ENCODE measurements at regions not wholly inside any gene's neighbourhood (a gene's known extent, or its start where the extent isn't known, plus 50 kb on each side); places are given as distances from the start of the nearest gene placed in this dataset.
"Not testable (repeated sequence)": the region's sequence is repeated elsewhere in the genome, so short reads cannot be mapped to it uniquely, and the experiment has no call there.

- Histone ChIP-seq H3K36me3 (no peaks in the 10 kb centered on the region), H3K27ac (no peak overlapping the region), H3K4me3 (no peak overlapping the region), H3K9me3 (peaks cover 0 to 25% (median 20%) of the 10 kb centered on the region in 4 donors), H3K4me1 (no peaks in the 10 kb centered on the region), H3K27me3 (no peaks in the 10 kb centered on the region)
- intact Hi-C loops (cut with DNase I; ENCODE audit: low total_unique reads), result no loop called here
- no peak for DNase-seq
- TF ChIP-seq POLR2AphosphoS5 (IDR thresholded peaks at IDR 0.05) (no peak), POLR2A (IDR thresholded peaks at IDR 0.05) (no peak), EP300 (IDR thresholded peaks at IDR 0.05) (no peak)
- TF ChIP-seq, protein P1, sequence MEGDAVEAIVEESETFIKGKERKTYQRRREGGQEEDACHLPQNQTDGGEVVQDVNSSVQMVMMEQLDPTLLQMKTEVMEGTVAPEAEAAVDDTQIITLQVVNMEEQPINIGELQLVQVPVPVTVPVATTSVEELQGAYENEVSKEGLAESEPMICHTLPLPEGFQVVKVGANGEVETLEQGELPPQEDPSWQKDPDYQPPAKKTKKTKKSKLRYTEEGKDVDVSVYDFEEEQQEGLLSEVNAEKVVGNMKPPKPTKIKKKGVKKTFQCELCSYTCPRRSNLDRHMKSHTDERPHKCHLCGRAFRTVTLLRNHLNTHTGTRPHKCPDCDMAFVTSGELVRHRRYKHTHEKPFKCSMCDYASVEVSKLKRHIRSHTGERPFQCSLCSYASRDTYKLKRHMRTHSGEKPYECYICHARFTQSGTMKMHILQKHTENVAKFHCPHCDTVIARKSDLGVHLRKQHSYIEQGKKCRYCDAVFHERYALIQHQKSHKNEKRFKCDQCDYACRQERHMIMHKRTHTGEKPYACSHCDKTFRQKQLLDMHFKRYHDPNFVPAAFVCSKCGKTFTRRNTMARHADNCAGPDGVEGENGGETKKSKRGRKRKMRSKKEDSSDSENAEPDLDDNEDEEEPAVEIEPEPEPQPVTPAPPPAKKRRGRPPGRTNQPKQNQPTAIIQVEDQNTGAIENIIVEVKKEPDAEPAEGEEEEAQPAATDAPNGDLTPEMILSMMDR (IDR thresholded peaks at IDR 0.05), result no peak
These were observed 394.0 kb downstream of the DMRTA1 start for GRCh38 chr9:22840641-22841040.

DNA sequence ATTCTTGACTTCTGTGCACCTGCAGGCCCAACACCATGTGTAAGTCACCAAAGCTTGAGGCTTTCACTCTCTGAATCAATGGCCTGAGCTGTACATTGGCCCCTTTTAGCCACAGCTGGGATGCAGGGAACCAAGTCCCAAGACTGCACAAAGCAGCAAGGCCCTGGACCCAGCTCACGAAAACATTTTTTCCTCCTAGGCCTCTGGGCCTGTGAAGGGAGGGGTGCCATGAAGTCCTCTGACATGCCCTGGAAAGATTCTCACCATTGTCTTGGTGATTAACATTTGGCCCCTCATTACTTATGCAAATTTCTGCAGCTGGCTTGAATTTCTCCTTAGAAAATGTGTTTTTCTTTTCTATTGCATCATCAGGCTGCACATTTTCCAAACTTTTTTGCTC is 398.6 kb downstream of the DMRTA1 start:
- H3K4me3 ChIP-seq; H3K36me3 ChIP-seq; intact Hi-C loops (cut with DNase I; ENCODE audit: low total_unique reads); H3K4me1 ChIP-seq; H3K27me3 ChIP-seq; H3K27ac ChIP-seq; DNase-seq: not testable (repeated sequence)
- peaks cover 0 to 50% (median 38%) of the 10 kb centered on the region in 4 donors for H3K9me3 ChIP-seq
- 42 to 100% (median 81%) methylated on average over 1 of the region's 1 CpG for WGBS, 5 donors

- H3K36me3 ChIP-seq, result no peaks in the 10 kb centered on the region
- no peaks in the 10 kb centered on the region for H3K27me3 ChIP-seq
- no peak for TF ChIP-seq POLR2A (IDR thresholded peaks at IDR 0.05)
- TF ChIP-seq, protein P1 (IDR thresholded peaks at IDR 0.05), result no peak
- no peak for TF ChIP-seq POLR2AphosphoS5 (IDR thresholded peaks at IDR 0.05)
- TF ChIP-seq EP300 (IDR thresholded peaks at IDR 0.05), result no peak
- DNase-seq, result no peak
- H3K4me1 ChIP-seq, result no peaks in the 10 kb centered on the region
- intact Hi-C loops (cut with DNase I; ENCODE audit: low total_unique reads), result no loop called here
- H3K4me3 ChIP-seq, result no peak overlapping the region
- H3K27ac ChIP-seq, result no peak overlapping the region
- H3K9me3 ChIP-seq, result peaks cover 0 to 44% (median 3%) of the 10 kb centered on the region in 4 donors
These were observed 409.4 kb downstream of the DMRTA1 start for GRCh38 chr9:22855980-22856379.

DNA sequence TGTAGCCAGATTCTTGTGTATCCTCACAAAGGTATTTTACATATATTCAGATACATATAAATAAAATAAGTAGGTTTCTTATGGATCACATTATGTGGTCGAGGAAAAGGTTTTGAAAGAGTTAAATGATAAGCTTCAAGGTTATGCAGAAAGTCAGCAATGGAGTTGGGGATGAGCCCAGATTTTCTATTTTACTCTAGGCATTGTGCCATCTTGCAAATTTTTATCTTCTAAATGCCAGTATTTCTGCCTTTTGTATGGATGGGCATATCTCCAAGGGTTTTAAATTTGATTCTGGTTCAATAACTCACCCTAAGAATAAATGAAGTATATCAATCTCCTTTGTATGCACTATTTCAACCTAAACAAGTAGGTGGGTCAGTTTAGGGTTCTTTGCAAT is 410.7 kb downstream of the DMRTA1 start:
- Histone ChIP-seq H3K4me1 (no peaks in the 10 kb centered on the region), H3K27ac (no peak overlapping the region), H3K9me3 (peaks cover 0 to 49% (median 3%) of the 10 kb centered on the region in 4 donors), H3K27me3 (no peaks in the 10 kb centered on the region), H3K4me3 (no peak overlapping the region), H3K36me3 (no peaks in the 10 kb centered on the region)
- TF ChIP-seq, protein P1 (IDR thresholded peaks at IDR 0.05), result no peak
- TF ChIP-seq POLR2A (IDR thresholded peaks at IDR 0.05), result no peak
- TF ChIP-seq EP300 (IDR thresholded peaks at IDR 0.05), result no peak
- no peak for TF ChIP-seq POLR2AphosphoS5 (IDR thresholded peaks at IDR 0.05)
- no peak for DNase-seq
- intact Hi-C loops (cut with DNase I; ENCODE audit: low total_unique reads), result no loop called here
- WGBS, 5 donors, result 60 to 72% (median 65%) methylated on average over 1 of the region's 1 CpG

- DNase-seq, result no peak
- no peak overlapping the region for H3K4me3 ChIP-seq
- no peaks in the 10 kb centered on the region for H3K27me3 ChIP-seq
- WGBS, 5 donors, result 89 to 95% (median 90%) methylated on average over 15 to 25 of the region's 25 CpGs
- H3K4me1 ChIP-seq, result no peaks in the 10 kb centered on the region
- H3K9me3 ChIP-seq, result peaks cover 0 to 58% (median 17%) of the 10 kb centered on the region in 4 donors
- no peak overlapping the region for H3K27ac ChIP-seq
- TF ChIP-seq, protein P1 (IDR thresholded peaks at IDR 0.05), result no peak
- no peak for TF ChIP-seq POLR2A (IDR thresholded peaks at IDR 0.05)
- no peak for TF ChIP-seq EP300 (IDR thresholded peaks at IDR 0.05)
- no peak for TF ChIP-seq POLR2AphosphoS5 (IDR thresholded peaks at IDR 0.05)
- no peaks in the 10 kb centered on the region for H3K36me3 ChIP-seq
- intact Hi-C loops (cut with DNase I; ENCODE audit: low total_unique reads), result no loop called here
These were observed 416.5 kb downstream of the DMRTA1 start for GRCh38 chr9:22863106-22863505.
